ENCODE measurements at regions not wholly inside any gene's neighbourhood (a gene's known extent, or its start where the extent isn't known, plus 50 kb on each side); places are given as distances from the start of the nearest gene placed in this dataset.

DNA sequence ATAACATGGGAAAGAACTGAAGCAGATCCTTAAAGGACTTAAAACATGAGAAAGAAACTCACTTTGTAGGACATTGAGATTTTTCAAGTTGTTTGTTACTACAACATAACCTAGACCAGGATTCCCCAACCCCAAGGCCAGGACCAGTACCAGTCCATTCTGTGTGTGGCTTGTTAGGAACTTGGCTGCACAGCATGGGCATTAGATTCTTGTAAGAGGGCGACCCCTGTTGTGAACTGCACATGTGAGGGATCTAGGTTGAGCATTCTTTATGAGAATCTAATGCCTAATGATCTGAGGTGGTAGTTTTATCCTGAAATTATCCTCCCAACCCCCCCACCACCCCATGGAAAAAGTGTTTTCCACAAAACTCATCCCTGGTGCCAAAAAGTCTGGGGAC lies 566.1 kb downstream of the KCTD8 start:
- no peaks in the 10 kb centered on the region for H3K27me3 ChIP-seq (replicated peaks; ENCODE audit: control insufficient read depth, insufficient read depth, low read length)
- TF ChIP-seq, protein P1, sequence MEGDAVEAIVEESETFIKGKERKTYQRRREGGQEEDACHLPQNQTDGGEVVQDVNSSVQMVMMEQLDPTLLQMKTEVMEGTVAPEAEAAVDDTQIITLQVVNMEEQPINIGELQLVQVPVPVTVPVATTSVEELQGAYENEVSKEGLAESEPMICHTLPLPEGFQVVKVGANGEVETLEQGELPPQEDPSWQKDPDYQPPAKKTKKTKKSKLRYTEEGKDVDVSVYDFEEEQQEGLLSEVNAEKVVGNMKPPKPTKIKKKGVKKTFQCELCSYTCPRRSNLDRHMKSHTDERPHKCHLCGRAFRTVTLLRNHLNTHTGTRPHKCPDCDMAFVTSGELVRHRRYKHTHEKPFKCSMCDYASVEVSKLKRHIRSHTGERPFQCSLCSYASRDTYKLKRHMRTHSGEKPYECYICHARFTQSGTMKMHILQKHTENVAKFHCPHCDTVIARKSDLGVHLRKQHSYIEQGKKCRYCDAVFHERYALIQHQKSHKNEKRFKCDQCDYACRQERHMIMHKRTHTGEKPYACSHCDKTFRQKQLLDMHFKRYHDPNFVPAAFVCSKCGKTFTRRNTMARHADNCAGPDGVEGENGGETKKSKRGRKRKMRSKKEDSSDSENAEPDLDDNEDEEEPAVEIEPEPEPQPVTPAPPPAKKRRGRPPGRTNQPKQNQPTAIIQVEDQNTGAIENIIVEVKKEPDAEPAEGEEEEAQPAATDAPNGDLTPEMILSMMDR (IDR thresholded peaks at IDR 0.05; ENCODE audit: insufficient read depth, low read length, poor library complexity, severe bottlenecking) = peak; percentile 23
- no peak overlapping the region for H3K4me3 ChIP-seq (replicated peaks; ENCODE audit: low read depth, low read length)
- no peaks in the 10 kb centered on the region for H3K36me3 ChIP-seq (ENCODE audit: control insufficient read depth, insufficient read depth, low read length)
- no peak for DNase-seq (ENCODE audit: extremely low read depth, insufficient read length)

- no peak overlapping the region for H3K4me3 ChIP-seq (replicated peaks; ENCODE audit: low read depth, low read length)
- H3K36me3 ChIP-seq (ENCODE audit: control insufficient read depth, insufficient read depth, low read length) = no peaks in the 10 kb centered on the region
- TF ChIP-seq, protein P1 (IDR thresholded peaks at IDR 0.05; ENCODE audit: insufficient read depth, low read length, poor library complexity, severe bottlenecking) = no peak
- DNase-seq (ENCODE audit: extremely low read depth, insufficient read length) = no peak
- H3K27me3 ChIP-seq (replicated peaks; ENCODE audit: control insufficient read depth, insufficient read depth, low read length) = no peaks in the 10 kb centered on the region
Measured at GRCh38 chr4:43886196-43886595, 562.4 kb downstream of the KCTD8 start.

- TF ChIP-seq, protein P1 (IDR thresholded peaks at IDR 0.05; ENCODE audit: insufficient read depth, low read length, poor library complexity, severe bottlenecking) = no peak
- Histone ChIP-seq H3K27me3 (replicated peaks; ENCODE audit: control insufficient read depth, insufficient read depth, low read length) (no peaks in the 10 kb centered on the region), H3K4me3 (replicated peaks; ENCODE audit: low read depth, low read length) (no peak overlapping the region), H3K36me3 (ENCODE audit: control insufficient read depth, insufficient read depth, low read length) (no peaks in the 10 kb centered on the region)
- no peak for DNase-seq (ENCODE audit: extremely low read depth, insufficient read length)
Measured at GRCh38 chr4:43898836-43899235, 549.8 kb downstream of the KCTD8 start.

GRCh38 chr4:43903456-43903855 lies 545.2 kb downstream of the KCTD8 start:
- no peaks in the 10 kb centered on the region for H3K36me3 ChIP-seq (ENCODE audit: control insufficient read depth, insufficient read depth, low read length)
- DNase-seq (ENCODE audit: extremely low read depth, insufficient read length) = no peak
- TF ChIP-seq, protein P1 (IDR thresholded peaks at IDR 0.05; ENCODE audit: insufficient read depth, low read length, poor library complexity, severe bottlenecking) = no peak
- H3K27me3 ChIP-seq (replicated peaks; ENCODE audit: control insufficient read depth, insufficient read depth, low read length) = no peaks in the 10 kb centered on the region
- H3K4me3 ChIP-seq (replicated peaks; ENCODE audit: low read depth, low read length) = no peak overlapping the region

DNA sequence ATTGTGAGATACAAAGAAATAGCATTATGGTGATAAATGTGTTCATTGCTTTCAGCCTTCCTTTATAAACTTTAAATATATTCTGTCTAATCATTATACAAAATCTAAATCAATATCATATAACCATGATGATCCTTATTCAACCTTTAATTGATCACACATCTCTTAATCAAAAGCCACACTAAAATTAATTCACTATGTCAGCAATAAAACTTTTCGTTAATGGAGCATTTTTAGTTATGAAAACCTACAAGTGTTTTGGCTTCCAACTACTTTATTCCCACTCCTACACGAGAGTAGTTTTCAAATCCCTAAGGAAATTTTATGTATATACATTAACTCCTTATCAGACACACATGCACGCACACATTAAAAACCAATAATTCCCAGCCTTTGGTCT lies 530.2 kb downstream of the KCTD8 start:
- TF ChIP-seq, protein P1 (IDR thresholded peaks at IDR 0.05; ENCODE audit: insufficient read depth, low read length, poor library complexity, severe bottlenecking) = no peak
- no peak for DNase-seq (ENCODE audit: extremely low read depth, insufficient read length)

DNA sequence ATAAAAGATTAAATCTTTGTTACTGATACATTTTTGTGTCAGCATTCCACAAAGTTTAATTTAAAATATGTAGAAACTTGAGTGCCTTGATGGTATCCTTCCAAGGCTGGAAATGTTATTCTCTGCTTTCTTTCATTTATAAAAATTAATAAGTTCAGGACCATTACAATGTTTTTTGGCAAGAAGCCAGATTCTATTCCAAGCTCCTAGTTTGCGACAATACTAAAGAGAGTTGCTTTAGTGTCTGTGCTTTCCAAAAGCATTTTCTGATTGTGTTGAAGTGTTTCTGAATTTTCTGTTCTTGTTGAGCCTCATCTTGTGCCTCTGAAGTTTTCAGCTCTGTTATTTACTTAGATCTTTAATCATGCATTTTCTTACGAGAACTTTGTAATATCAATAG lies 516.2 kb downstream of the KCTD8 start:
- TF ChIP-seq, protein P1 (IDR thresholded peaks at IDR 0.05; ENCODE audit: insufficient read depth, low read length, poor library complexity, severe bottlenecking) = no peak
- no peak overlapping the region for H3K4me3 ChIP-seq (replicated peaks; ENCODE audit: low read depth, low read length)
- DNase-seq (ENCODE audit: extremely low read depth, insufficient read length) = no peak
- H3K36me3 ChIP-seq (ENCODE audit: control insufficient read depth, insufficient read depth, low read length) = no peaks in the 10 kb centered on the region
- H3K27me3 ChIP-seq (replicated peaks; ENCODE audit: control insufficient read depth, insufficient read depth, low read length) = no peaks in the 10 kb centered on the region

More for the DNA sequence above, 530.2 kb downstream of the KCTD8 start:
- Histone ChIP-seq H3K4me3 (replicated peaks; ENCODE audit: low read depth, low read length) (no peak overlapping the region), H3K27me3 (replicated peaks; ENCODE audit: control insufficient read depth, insufficient read depth, low read length) (no peaks in the 10 kb centered on the region), H3K36me3 (ENCODE audit: control insufficient read depth, insufficient read depth, low read length) (no peaks in the 10 kb centered on the region)
